ENCODE measurements at regions not wholly inside any gene's neighbourhood (a gene's known extent, or its start where the extent isn't known, plus 50 kb on each side); places are given as distances from the start of the nearest gene placed in this dataset.

- DNase-seq (ENCODE audit: low read depth, low spot score), result no peak
These were observed 557.3 kb upstream of the KCNMB2 start for GRCh38 chr3:177978946-177979345.

- no peak for DNase-seq (ENCODE audit: low read depth, low spot score)
These were observed 556.5 kb upstream of the KCNMB2 start for GRCh38 chr3:177979703-177980102.

GRCh38 chr3:177981576-177981975, 554.7 kb upstream of the KCNMB2 start:
- DNase-seq (ENCODE audit: low read depth, low spot score), result no peak

GRCh38 chr3:177982034-177982433, 554.2 kb upstream of the KCNMB2 start:
- DNase-seq (ENCODE audit: low read depth, low spot score), result no peak

- no peak for DNase-seq (ENCODE audit: low read depth, low spot score)
These were observed 552.9 kb upstream of the KCNMB2 start for GRCh38 chr3:177983320-177983719.

GRCh38 chr3:177992993-177993970, 543.0 kb upstream of the KCNMB2 start:
- no peak for DNase-seq (ENCODE audit: low read depth, low spot score)

- DNase-seq (ENCODE audit: low read depth, low spot score), result no peak
These were observed 541.3 kb upstream of the KCNMB2 start for GRCh38 chr3:177994976-177995375.

- DNase-seq (ENCODE audit: low read depth, low spot score), result no peak
These were observed 540.7 kb upstream of the KCNMB2 start for GRCh38 chr3:177995381-177996085.

GRCh38 chr3:178001670-178002101, 534.5 kb upstream of the KCNMB2 start:
- no peak for DNase-seq (ENCODE audit: low read depth, low spot score)

GRCh38 chr3:178002113-178002512, 534.1 kb upstream of the KCNMB2 start:
- DNase-seq (ENCODE audit: low read depth, low spot score), result no peak

GRCh38 chr3:178003756-178004155, 532.5 kb upstream of the KCNMB2 start:
- no peak for DNase-seq (ENCODE audit: low read depth, low spot score)

GRCh38 chr3:178005961-178006360, 530.3 kb upstream of the KCNMB2 start:
- no peak for DNase-seq (ENCODE audit: low read depth, low spot score)

GRCh38 chr3:178010306-178010705, 525.9 kb upstream of the KCNMB2 start:
- no peak for DNase-seq (ENCODE audit: low read depth, low spot score)

GRCh38 chr3:178019645-178020044, 516.6 kb upstream of the KCNMB2 start:
- DNase-seq (ENCODE audit: low read depth, low spot score), result no peak

GRCh38 chr3:178022599-178022998, 513.6 kb upstream of the KCNMB2 start:
- DNase-seq (ENCODE audit: low read depth, low spot score), result no peak

- DNase-seq (ENCODE audit: low read depth, low spot score), result no peak
These were observed 507.3 kb upstream of the KCNMB2 start for GRCh38 chr3:178028933-178029332.

- no peak for DNase-seq (ENCODE audit: low read depth, low spot score)
These were observed 499.6 kb upstream of the KCNMB2 start for GRCh38 chr3:178036451-178037144.

- DNase-seq (ENCODE audit: low read depth, low spot score), result no peak
These were observed 494.3 kb upstream of the KCNMB2 start for GRCh38 chr3:178041931-178042330.

GRCh38 chr3:178042376-178042775, 493.9 kb upstream of the KCNMB2 start:
- DNase-seq (ENCODE audit: low read depth, low spot score), result no peak

- DNase-seq (ENCODE audit: low read depth, low spot score), result no peak
These were observed 493.2 kb upstream of the KCNMB2 start for GRCh38 chr3:178043084-178043483.

GRCh38 chr3:178044320-178044719, 491.9 kb upstream of the KCNMB2 start:
- DNase-seq (ENCODE audit: low read depth, low spot score), result no peak

GRCh38 chr3:178047496-178047895, 488.7 kb upstream of the KCNMB2 start:
- no peak for DNase-seq (ENCODE audit: low read depth, low spot score)

Measured in activated CD4-positive, CD25-positive, alpha-beta regulatory T cell treated with anti-CD3 and anti-CD28 coated beads, Interleukin-2, amount 50 U/mL, for 16 hours (primary cell).